ENCODE measurements at regions not wholly inside any gene's neighbourhood (a gene's known extent, or its start where the extent isn't known, plus 50 kb on each side); places are given as distances from the start of the nearest gene placed in this dataset.

- intact Hi-C loops (cut with DNase I; ENCODE audit: low total_unique reads), result no loop called here
- Histone ChIP-seq H3K36me3 (no peaks in the 10 kb centered on the region), H3K9me3 (no peaks in the 10 kb centered on the region), H3K4me1 (no peaks in the 10 kb centered on the region), H3K4me3 (no peak overlapping the region), H3K27me3 (no peaks in the 10 kb centered on the region), H3K27ac (no peak overlapping the region)
- no peak for DNase-seq
- no peak for TF ChIP-seq CTCF (IDR thresholded peaks at IDR 0.05)
- no peak for TF ChIP-seq POLR2A (IDR thresholded peaks at IDR 0.05)
Observed at GRCh38 chr9:26662476-26662875, 230.1 kb downstream of the CAAP1 start.

GRCh38 chr9:26658476-26658875 lies 234.1 kb downstream of the CAAP1 start:
- no peaks in the 10 kb centered on the region for H3K4me1 ChIP-seq
- no peak overlapping the region for H3K27ac ChIP-seq
- H3K4me3 ChIP-seq, result no peak overlapping the region
- H3K9me3 ChIP-seq, result no peaks in the 10 kb centered on the region
- H3K36me3 ChIP-seq, result no peaks in the 10 kb centered on the region
- intact Hi-C loops (cut with DNase I; ENCODE audit: low total_unique reads), result no loop called here
- DNase-seq, result no peak
- TF ChIP-seq POLR2A (IDR thresholded peaks at IDR 0.05) (no peak), CTCF (IDR thresholded peaks at IDR 0.05) (no peak)
- no peaks in the 10 kb centered on the region for H3K27me3 ChIP-seq

GRCh38 chr9:26657958-26658357 lies 234.6 kb downstream of the CAAP1 start:
- intact Hi-C loops (cut with DNase I; ENCODE audit: low total_unique reads), result no loop called here

GRCh38 chr9:26656003-26656870 lies 236.4 kb downstream of the CAAP1 start:
- H3K36me3 ChIP-seq, result no peaks in the 10 kb centered on the region
- TF ChIP-seq POLR2A (IDR thresholded peaks at IDR 0.05) (no peak), CTCF (IDR thresholded peaks at IDR 0.05) (peak; percentile 12 to 37 (median 23))
- H3K9me3 ChIP-seq, result no peaks in the 10 kb centered on the region
- DNase-seq, result peak in 1 of 2 donors; percentile 21
- no peak overlapping the region for H3K4me3 ChIP-seq
- intact Hi-C loops (cut with DNase I; ENCODE audit: low total_unique reads), result no loop called here
- no peaks in the 10 kb centered on the region for H3K27me3 ChIP-seq
- no peak overlapping the region for H3K27ac ChIP-seq
- no peaks in the 10 kb centered on the region for H3K4me1 ChIP-seq

More at GRCh38 chr9:26657958-26658357, 234.6 kb downstream of the CAAP1 start:
- no peak overlapping the region for H3K27ac ChIP-seq
- H3K9me3 ChIP-seq, result no peaks in the 10 kb centered on the region
- H3K4me3 ChIP-seq, result no peak overlapping the region
- H3K27me3 ChIP-seq, result no peaks in the 10 kb centered on the region
- H3K4me1 ChIP-seq, result no peaks in the 10 kb centered on the region
- TF ChIP-seq POLR2A (IDR thresholded peaks at IDR 0.05) (no peak), CTCF (IDR thresholded peaks at IDR 0.05) (no peak)
- no peak for DNase-seq
- H3K36me3 ChIP-seq, result no peaks in the 10 kb centered on the region

GRCh38 chr9:26655166-26655565 lies 237.4 kb downstream of the CAAP1 start:
- Histone ChIP-seq H3K4me1 (no peaks in the 10 kb centered on the region), H3K36me3 (no peaks in the 10 kb centered on the region), H3K4me3 (no peak overlapping the region), H3K9me3 (no peaks in the 10 kb centered on the region), H3K27me3 (no peaks in the 10 kb centered on the region), H3K27ac (no peak overlapping the region)
- TF ChIP-seq CTCF (IDR thresholded peaks at IDR 0.05) (no peak), POLR2A (IDR thresholded peaks at IDR 0.05) (no peak)
- intact Hi-C loops (cut with DNase I; ENCODE audit: low total_unique reads), result no loop called here
- DNase-seq, result no peak
